Activated naive CD8-positive, alpha-beta T cell treated with anti-CD3 and anti-CD28 coated beads, Interleukin-2, amount 10 ng/mL, durations not matched to agents 7 days and 5 days (primary cell): ENCODE measurements at regions not wholly inside any gene's neighbourhood (a gene's known extent, or its start where the extent isn't known, plus 50 kb on each side); places are given as distances from the start of the nearest gene placed in this dataset.

ENCODE experiments used
- ATAC-seq: fragments of 150-1000 bp; cut with Tn5 transposase; one replicate; pipeline ENCODE4 v1.10.0; 2021; ENCODE audit warnings: low read depth, moderate library complexity
- POLR2A ChIA-PET: fragments of 350-600 bp; sonication (Branson Sonifier 250); formaldehyde crosslinking; loops from one replicate; lab custom pipeline; 2021; ENCODE audit warnings: antibody characterized with exemption; lab: Charles Lee
- DNase-seq: peaks from one replicate; pipeline ENCODE4 v3.0.0; 2021
- H3K27ac Mint-ChIP-seq: one replicate; pipeline ENCODE4 v1.8.0; 2022; ENCODE audit warnings: mild to moderate bottlenecking, mixed read lengths
- H3K27me3 Mint-ChIP-seq: one replicate; pipeline ENCODE4 v1.8.0; 2022; ENCODE audit warnings: mild to moderate bottlenecking, moderate library complexity, mixed read lengths
- H3K36me3 Mint-ChIP-seq: one replicate; pipeline ENCODE4 v1.8.0; 2021; ENCODE audit warnings: mild to moderate bottlenecking, mixed read lengths
- H3K4me1 Mint-ChIP-seq: one replicate; pipeline ENCODE4 v1.8.0; 2021; ENCODE audit warnings: mixed read lengths
- H3K4me3 Mint-ChIP-seq: one replicate; pipeline ENCODE4 v1.8.0; 2022; ENCODE audit warnings: mild to moderate bottlenecking, moderate library complexity, mixed read lengths
- H3K9me3 Mint-ChIP-seq: one replicate; pipeline ENCODE4 v1.8.0; 2021; ENCODE audit warnings: mixed read lengths

GRCh38 chr6:148155293-148155692 lies 187.3 kb upstream of the SASH1 start:
- H3K4me1 Mint-ChIP-seq, result no peaks in the 10 kb centered on the region

GRCh38 chr6:148157841-148158240 lies 184.8 kb upstream of the SASH1 start:
- POLR2A ChIA-PET, result no interaction called here
- Mint-ChIP-seq H3K27me3 (no peaks in the 10 kb centered on the region), H3K36me3 (no peaks in the 10 kb centered on the region), H3K4me1 (no peaks in the 10 kb centered on the region), H3K4me3 (no peak overlapping the region), H3K27ac (no peak overlapping the region), H3K9me3 (no peaks in the 10 kb centered on the region)
- no peak for DNase-seq
- ATAC-seq, result no peak

More at GRCh38 chr6:148155293-148155692, 187.3 kb upstream of the SASH1 start:
- DNase-seq, result no peak
- POLR2A ChIA-PET, result no interaction called here
- Mint-ChIP-seq H3K4me3 (no peak overlapping the region), H3K27me3 (peaks cover 6% of the 10 kb centered on the region), H3K27ac (no peak overlapping the region), H3K9me3 (no peaks in the 10 kb centered on the region), H3K36me3 (no peaks in the 10 kb centered on the region)
- no peak for ATAC-seq

- Mint-ChIP-seq H3K4me3 (no peak overlapping the region), H3K4me1 (no peaks in the 10 kb centered on the region), H3K27ac (no peak overlapping the region), H3K36me3 (no peaks in the 10 kb centered on the region), H3K9me3 (no peaks in the 10 kb centered on the region), H3K27me3 (peaks cover 5% of the 10 kb centered on the region)
- no peak for DNase-seq
- POLR2A ChIA-PET, result no interaction called here
- no peak for ATAC-seq
Measured at GRCh38 chr6:148164645-148165044, 178.0 kb upstream of the SASH1 start.

- Mint-ChIP-seq H3K27me3 (peaks cover 5% of the 10 kb centered on the region), H3K27ac (no peak overlapping the region), H3K36me3 (no peaks in the 10 kb centered on the region), H3K4me1 (no peaks in the 10 kb centered on the region), H3K9me3 (no peaks in the 10 kb centered on the region), H3K4me3 (no peak overlapping the region)
- no peak for ATAC-seq
- POLR2A ChIA-PET, result no interaction called here
- no peak for DNase-seq
Measured at GRCh38 chr6:148166339-148166968, 176.2 kb upstream of the SASH1 start.

GRCh38 chr6:148169706-148170105 lies 172.9 kb upstream of the SASH1 start:
- Mint-ChIP-seq H3K36me3 (no peaks in the 10 kb centered on the region), H3K27me3 (peaks cover under 1% of the 10 kb centered on the region), H3K9me3 (no peaks in the 10 kb centered on the region), H3K27ac (no peak overlapping the region), H3K4me3 (no peak overlapping the region), H3K4me1 (no peaks in the 10 kb centered on the region)
- DNase-seq (no peak), ATAC-seq (no peak)
- POLR2A ChIA-PET, result no interaction called here

GRCh38 chr6:148170286-148170685 lies 172.4 kb upstream of the SASH1 start:
- POLR2A ChIA-PET, result no interaction called here
- no peaks in the 10 kb centered on the region for H3K36me3 Mint-ChIP-seq
- no peaks in the 10 kb centered on the region for H3K4me1 Mint-ChIP-seq
- DNase-seq (no peak), ATAC-seq (no peak)
- H3K27ac Mint-ChIP-seq, result no peak overlapping the region
- H3K4me3 Mint-ChIP-seq, result no peak overlapping the region
- no peaks in the 10 kb centered on the region for H3K9me3 Mint-ChIP-seq
- no peaks in the 10 kb centered on the region for H3K27me3 Mint-ChIP-seq

GRCh38 chr6:148173548-148173947 lies 169.1 kb upstream of the SASH1 start:
- no peak overlapping the region for H3K27ac Mint-ChIP-seq

GRCh38 chr6:148175550-148176188 lies 167.0 kb upstream of the SASH1 start:
- H3K36me3 Mint-ChIP-seq, result no peaks in the 10 kb centered on the region
- POLR2A ChIA-PET, result no interaction called here
- peaks cover 5% of the 10 kb centered on the region for H3K27me3 Mint-ChIP-seq
- DNase-seq, result no peak
- no peak overlapping the region for H3K4me3 Mint-ChIP-seq
- no peaks in the 10 kb centered on the region for H3K9me3 Mint-ChIP-seq
- no peak overlapping the region for H3K27ac Mint-ChIP-seq
- no peak for ATAC-seq
- H3K4me1 Mint-ChIP-seq, result no peaks in the 10 kb centered on the region

More at GRCh38 chr6:148173548-148173947, 169.1 kb upstream of the SASH1 start:
- no peaks in the 10 kb centered on the region for H3K4me1 Mint-ChIP-seq
- H3K27me3 Mint-ChIP-seq, result peaks cover 2% of the 10 kb centered on the region
- no peaks in the 10 kb centered on the region for H3K9me3 Mint-ChIP-seq
- no peaks in the 10 kb centered on the region for H3K36me3 Mint-ChIP-seq
- no peak overlapping the region for H3K4me3 Mint-ChIP-seq
- DNase-seq, result no peak
- POLR2A ChIA-PET, result no interaction called here
- ATAC-seq, result no peak

GRCh38 chr6:148177589-148178233 lies 164.9 kb upstream of the SASH1 start:
- Mint-ChIP-seq H3K4me3 (no peak overlapping the region), H3K36me3 (no peaks in the 10 kb centered on the region), H3K27ac (no peak overlapping the region), H3K9me3 (no peaks in the 10 kb centered on the region), H3K27me3 (peaks cover 7% of the 10 kb centered on the region), H3K4me1 (no peaks in the 10 kb centered on the region)
- DNase-seq, result peak; percentile 32
- ATAC-seq, result no peak
- POLR2A ChIA-PET, result no interaction called here

GRCh38 chr6:148179786-148180185 lies 162.9 kb upstream of the SASH1 start:
- no peak overlapping the region for H3K27ac Mint-ChIP-seq
- DNase-seq, result no peak
- no peaks in the 10 kb centered on the region for H3K36me3 Mint-ChIP-seq
- POLR2A ChIA-PET, result no interaction called here
- H3K4me1 Mint-ChIP-seq, result no peaks in the 10 kb centered on the region
- ATAC-seq, result no peak
- H3K9me3 Mint-ChIP-seq, result no peaks in the 10 kb centered on the region
- H3K4me3 Mint-ChIP-seq, result no peak overlapping the region
- peaks cover 12% of the 10 kb centered on the region for H3K27me3 Mint-ChIP-seq

GRCh38 chr6:148182378-148182777 lies 160.3 kb upstream of the SASH1 start:
- Mint-ChIP-seq H3K4me1 (no peaks in the 10 kb centered on the region), H3K36me3 (no peaks in the 10 kb centered on the region), H3K4me3 (no peak overlapping the region), H3K27ac (no peak overlapping the region), H3K27me3 (peaks cover 17% of the 10 kb centered on the region), H3K9me3 (no peaks in the 10 kb centered on the region)
- ATAC-seq, result no peak
- DNase-seq, result no peak
- POLR2A ChIA-PET, result no interaction called here

GRCh38 chr6:148183776-148184175 lies 158.9 kb upstream of the SASH1 start:
- H3K36me3 Mint-ChIP-seq, result no peaks in the 10 kb centered on the region
- no peak for ATAC-seq
- H3K4me3 Mint-ChIP-seq, result no peak overlapping the region
- peaks cover 15% of the 10 kb centered on the region for H3K27me3 Mint-ChIP-seq
- POLR2A ChIA-PET, result no interaction called here
- no peak overlapping the region for H3K27ac Mint-ChIP-seq
- no peaks in the 10 kb centered on the region for H3K4me1 Mint-ChIP-seq
- H3K9me3 Mint-ChIP-seq, result no peaks in the 10 kb centered on the region
- DNase-seq, result no peak

- no peaks in the 10 kb centered on the region for H3K36me3 Mint-ChIP-seq
- DNase-seq, result no peak
- H3K27me3 Mint-ChIP-seq, result peaks cover 10% of the 10 kb centered on the region
- no peak overlapping the region for H3K4me3 Mint-ChIP-seq
- H3K9me3 Mint-ChIP-seq, result no peaks in the 10 kb centered on the region
- H3K4me1 Mint-ChIP-seq, result no peaks in the 10 kb centered on the region
- ATAC-seq, result no peak
- POLR2A ChIA-PET, result no interaction called here
- no peak overlapping the region for H3K27ac Mint-ChIP-seq
Measured at GRCh38 chr6:148186916-148187315, 155.7 kb upstream of the SASH1 start.

- no peaks in the 10 kb centered on the region for H3K36me3 Mint-ChIP-seq
- peaks cover 28% of the 10 kb centered on the region for H3K27me3 Mint-ChIP-seq
- DNase-seq (no peak), ATAC-seq (no peak)
- H3K27ac Mint-ChIP-seq, result no peak overlapping the region
- H3K4me3 Mint-ChIP-seq, result no peak overlapping the region
- POLR2A ChIA-PET, result no interaction called here
- H3K9me3 Mint-ChIP-seq, result peaks cover 3% of the 10 kb centered on the region
- no peaks in the 10 kb centered on the region for H3K4me1 Mint-ChIP-seq
Measured at GRCh38 chr6:148192310-148192709, 150.3 kb upstream of the SASH1 start.
